ENCODE measurements at regions not wholly inside any gene's neighbourhood (a gene's known extent, or its start where the extent isn't known, plus 50 kb on each side); places are given as distances from the start of the nearest gene placed in this dataset.

- Histone ChIP-seq H3K4me3 (no peak overlapping the region), H3K27ac (ENCODE audit: low read depth in 1 of 2, low read length in 1 of 2) (no peak overlapping the region), H3K4me1 (ENCODE audit: control insufficient read depth in 5 of 5, insufficient read depth in 5 of 5, low read length in 5 of 5) (peaks cover 0 to 20% (median 4%) of the 10 kb centered on the region in 5 donors), H3K27me3 (ENCODE audit: control insufficient read depth in 3 of 3, insufficient read depth in 3 of 3, low read length in 2 of 3) (peaks cover 0 to 10% (median 0%) of the 10 kb centered on the region in 3 donors), H3K36me3 (ENCODE audit: control insufficient read depth in 4 of 4, insufficient read depth in 4 of 4, low read length in 4 of 4) (no peaks in the 10 kb centered on the region), H3K9me3 (ENCODE audit: control insufficient read depth in 4 of 4, insufficient read depth in 3 of 4, low read length in 3 of 4) (peaks cover 0 to 7% (median 0%) of the 10 kb centered on the region in 4 donors), H3K9ac (ENCODE audit: insufficient read depth in 1 of 2, low read length in 2 of 2) (no peak overlapping the region)
- DNase-seq (no peak), ATAC-seq (ENCODE audit: insufficient read depth, low FRiP score) (no peak)
- WGBS, 2 donors, result 92 to 98% methylated on average over 18 of the region's 18 CpGs
- TF ChIP-seq CTCF (IDR thresholded peaks at IDR 0.05; ENCODE audit: control extremely low read depth, extremely low read depth), result no peak
Measured at GRCh38 chr16:87552072-87552718, 50.1 kb upstream of the JPH3 start.

DNA sequence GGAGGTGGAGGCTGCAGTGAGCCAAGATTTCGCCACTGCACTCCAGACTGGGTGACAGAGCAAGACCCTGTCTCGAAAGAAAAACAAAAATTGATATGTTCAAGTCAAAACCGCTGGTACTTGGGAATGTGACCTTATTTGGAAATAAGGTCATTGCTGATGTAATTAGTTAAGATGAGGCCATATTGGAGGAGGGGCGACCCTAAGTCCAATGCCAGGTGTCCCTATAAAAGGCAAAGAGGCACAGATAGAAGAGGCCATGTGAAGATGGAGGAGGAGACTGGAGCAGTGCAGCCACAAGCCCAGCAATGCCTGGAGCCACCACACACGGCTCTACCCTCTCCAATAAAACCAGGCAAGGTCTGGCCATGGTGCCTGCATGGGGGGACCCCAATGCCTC is 50.8 kb upstream of the JPH3 start:
- Histone ChIP-seq H3K4me1 (ENCODE audit: control insufficient read depth in 5 of 5, insufficient read depth in 5 of 5, low read length in 5 of 5) (peaks cover 0 to 15% (median 4%) of the 10 kb centered on the region in 5 donors), H3K36me3 (ENCODE audit: control insufficient read depth in 4 of 4, insufficient read depth in 4 of 4, low read length in 4 of 4) (no peaks in the 10 kb centered on the region), H3K9me3 (ENCODE audit: control insufficient read depth in 4 of 4, insufficient read depth in 3 of 4, low read length in 3 of 4) (peaks cover 0 to 7% (median 0%) of the 10 kb centered on the region in 4 donors), H3K27me3 (ENCODE audit: control insufficient read depth in 3 of 3, insufficient read depth in 3 of 3, low read length in 2 of 3) (peaks cover 0 to 10% (median 0%) of the 10 kb centered on the region in 3 donors), H3K9ac (ENCODE audit: insufficient read depth in 1 of 2, low read length in 2 of 2) (no peak overlapping the region), H3K4me3 (no peak overlapping the region), H3K27ac (ENCODE audit: low read depth in 1 of 2, low read length in 1 of 2) (no peak overlapping the region)
- no peak for ATAC-seq (ENCODE audit: insufficient read depth, low FRiP score)
- 77 to 85% methylated on average over 5 of the region's 5 CpGs for WGBS, 2 donors
- DNase-seq, result no peak
- no peak for TF ChIP-seq CTCF (IDR thresholded peaks at IDR 0.05; ENCODE audit: control extremely low read depth, extremely low read depth)

DNA sequence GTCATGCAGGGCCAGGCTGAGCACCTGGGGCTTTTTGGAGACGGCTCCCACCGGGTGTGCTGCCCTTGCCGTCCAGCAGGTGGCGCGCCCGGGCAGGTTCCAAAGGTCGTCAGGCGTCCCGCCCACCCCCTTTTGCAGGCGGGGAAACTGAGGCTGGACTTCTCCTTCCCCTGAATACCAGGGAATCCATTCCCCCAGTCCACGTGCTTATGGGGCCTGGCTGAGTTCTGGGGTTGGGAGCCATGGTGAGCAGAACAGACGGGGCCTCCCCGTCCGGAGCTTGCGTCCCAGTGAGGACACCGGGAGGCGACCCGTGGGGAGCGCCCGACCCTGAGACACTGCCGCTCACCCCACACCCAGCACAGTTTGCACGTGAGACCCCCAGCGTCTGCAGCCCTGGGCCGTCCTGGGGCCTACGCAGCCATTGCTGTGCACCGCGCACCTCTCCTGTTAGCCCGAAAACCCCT is 51.8 kb upstream of the JPH3 start:
- Histone ChIP-seq H3K9ac (ENCODE audit: insufficient read depth in 1 of 2, low read length in 2 of 2) (no peak overlapping the region), H3K27me3 (ENCODE audit: control insufficient read depth in 3 of 3, insufficient read depth in 3 of 3, low read length in 2 of 3) (peaks cover 0 to 10% (median 0%) of the 10 kb centered on the region in 3 donors), H3K9me3 (ENCODE audit: control insufficient read depth in 4 of 4, insufficient read depth in 3 of 4, low read length in 3 of 4) (peaks cover 0 to 13% (median 2%) of the 10 kb centered on the region in 4 donors), H3K4me3 (no peak overlapping the region), H3K36me3 (ENCODE audit: control insufficient read depth in 4 of 4, insufficient read depth in 4 of 4, low read length in 4 of 4) (no peaks in the 10 kb centered on the region), H3K4me1 (ENCODE audit: control insufficient read depth in 5 of 5, insufficient read depth in 5 of 5, low read length in 5 of 5) (peaks cover 0 to 6% (median 3%) of the 10 kb centered on the region in 5 donors), H3K27ac (ENCODE audit: low read depth in 1 of 2, low read length in 1 of 2) (no peak overlapping the region)
- peak; percentile 75 for TF ChIP-seq CTCF (IDR thresholded peaks at IDR 0.05; ENCODE audit: control extremely low read depth, extremely low read depth)
- 53% methylated on average over 28 of the region's 28 CpGs for WGBS, 2 donors
- ATAC-seq (ENCODE audit: insufficient read depth, low FRiP score), result peak; percentile 56
- peak in 1 of 3 donors; percentile 33 for DNase-seq
